Chondrocyte (in vitro differentiated cells): ENCODE measurements at regions not wholly inside any gene's neighbourhood (a gene's known extent, or its start where the extent isn't known, plus 50 kb on each side); places are given as distances from the start of the nearest gene placed in this dataset.

Experiments used
- DNase-seq: peaks from one replicate; pipeline ENCODE4 v3.0.0; 2021; ENCODE audit warnings: mixed read lengths, low spot score
- H3K27ac Mint-ChIP-seq: one replicate; pipeline ENCODE4 v1.8.0; 2021; ENCODE audit warnings: mild to moderate bottlenecking, moderate library complexity, mixed read lengths; ENCODE audit not compliant: unreplicated experiment
- H3K27me3 Mint-ChIP-seq: 2 replicates; pipeline ENCODE4 v1.8.0; 2021; ENCODE audit warnings: low read depth, mixed read lengths
- H3K36me3 Mint-ChIP-seq: 2 replicates; pipeline ENCODE4 v1.8.0; 2021; ENCODE audit warnings: low read depth, mixed read lengths
- H3K4me1 Mint-ChIP-seq: 2 replicates; pipeline ENCODE4 v1.8.0; 2021; ENCODE audit warnings: low read depth, mild to moderate bottlenecking, mixed read lengths
- H3K4me3 Mint-ChIP-seq: one replicate; pipeline ENCODE4 v1.8.0; 2021; ENCODE audit warnings: mild to moderate bottlenecking, moderate library complexity, mixed read lengths; ENCODE audit not compliant: unreplicated experiment
- H3K9me3 Mint-ChIP-seq: 2 replicates; pipeline ENCODE4 v1.8.0; 2021; ENCODE audit warnings: low read depth, mixed read lengths
- CTCF ChIP-seq: fragments of 200-600 bp; sonication (generic); IDR thresholded peaks from 2 replicates; pipeline ENCODE4 v1.5.0; 2021; ENCODE audit warnings: antibody characterized with exemption, mild to moderate bottlenecking, moderate library complexity

DNA sequence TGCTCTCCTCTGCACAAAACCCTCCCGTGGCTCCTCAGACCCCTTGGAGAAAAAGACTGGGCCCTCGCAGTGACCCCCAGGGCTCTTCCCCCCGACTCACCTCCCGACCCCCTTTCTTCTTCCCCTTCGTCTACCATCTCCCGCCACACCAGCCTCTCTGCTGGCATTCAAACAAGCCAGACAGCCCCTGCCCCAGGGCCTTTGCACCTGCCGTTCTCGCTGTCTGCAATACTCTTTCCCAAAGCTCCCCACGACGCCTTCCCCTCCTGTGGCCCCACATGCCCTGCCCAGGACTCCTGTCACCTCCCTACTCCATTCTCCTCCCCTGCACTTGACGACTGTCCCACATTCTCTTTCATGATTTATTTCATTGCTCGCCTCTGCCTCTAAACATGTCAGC is 115.7 kb downstream of the PHETA1 start:
- Mint-ChIP-seq H3K27me3 (peaks cover 38% of the 10 kb centered on the region), H3K9me3 (no peaks in the 10 kb centered on the region), H3K4me1 (no peaks in the 10 kb centered on the region), H3K4me3 (no peak overlapping the region), H3K27ac (no peak overlapping the region), H3K36me3 (no peaks in the 10 kb centered on the region)
- no peak for TF ChIP-seq CTCF
- no peak for DNase-seq

- Mint-ChIP-seq H3K4me1 (no peaks in the 10 kb centered on the region), H3K36me3 (no peaks in the 10 kb centered on the region), H3K27ac (no peak overlapping the region), H3K4me3 (no peak overlapping the region), H3K9me3 (no peaks in the 10 kb centered on the region), H3K27me3 (peaks cover 36% of the 10 kb centered on the region)
- no peak for DNase-seq
- TF ChIP-seq CTCF: no peak
These were observed 117.1 kb downstream of the PHETA1 start for GRCh38 chr12:111251787-111252186.

GRCh38 chr12:111251058-111251730 is 117.7 kb downstream of the PHETA1 start:
- H3K9me3 Mint-ChIP-seq: peaks cover 3% of the 10 kb centered on the region

DNA sequence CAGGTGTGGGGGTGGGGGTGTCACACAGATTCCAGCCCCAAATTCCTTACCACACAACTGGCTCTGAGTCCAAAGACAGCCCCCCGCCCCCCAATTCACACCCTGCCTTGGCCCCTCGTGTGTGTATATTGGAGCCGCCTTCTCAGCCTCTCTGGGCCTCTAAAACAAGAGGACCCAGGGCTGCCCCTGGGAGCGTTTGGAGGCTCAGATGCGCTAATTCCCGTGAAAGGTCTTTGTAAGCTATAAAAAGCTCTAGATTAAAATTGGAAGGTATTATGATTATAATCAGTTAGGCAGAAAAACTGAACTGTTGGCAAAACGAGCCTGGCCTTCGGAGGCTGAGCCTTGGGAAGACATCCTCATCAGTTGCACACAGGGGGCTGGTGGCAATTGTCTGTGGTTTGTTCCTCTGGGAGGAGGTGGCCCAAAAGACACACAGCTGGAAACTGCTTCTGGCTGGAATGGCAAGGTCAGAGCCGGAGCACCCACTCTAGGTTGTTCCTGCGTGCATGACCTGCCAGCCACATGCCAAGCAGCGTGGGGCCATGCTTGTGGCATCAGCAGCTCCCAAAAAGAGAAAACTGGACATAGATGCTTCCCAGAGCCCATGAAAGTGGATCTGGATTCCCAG is 118.5 kb downstream of the PHETA1 start:
- Mint-ChIP-seq H3K27ac (no peak overlapping the region), H3K4me3 (no peak overlapping the region), H3K9me3 (peaks cover 6% of the 10 kb centered on the region), H3K4me1 (no peaks in the 10 kb centered on the region), H3K36me3 (no peaks in the 10 kb centered on the region), H3K27me3 (peaks cover 28% of the 10 kb centered on the region)
- DNase-seq: no peak
- no peak for TF ChIP-seq CTCF

More at GRCh38 chr12:111251058-111251730, 117.7 kb downstream of the PHETA1 start:
- no peak overlapping the region for H3K27ac Mint-ChIP-seq
- no peak for TF ChIP-seq CTCF
- H3K4me1 Mint-ChIP-seq: no peaks in the 10 kb centered on the region
- no peak for DNase-seq
- peaks cover 33% of the 10 kb centered on the region for H3K27me3 Mint-ChIP-seq
- H3K4me3 Mint-ChIP-seq: no peak overlapping the region
- H3K36me3 Mint-ChIP-seq: no peaks in the 10 kb centered on the region

- no peaks in the 10 kb centered on the region for H3K4me1 Mint-ChIP-seq
- no peak for DNase-seq
- no peaks in the 10 kb centered on the region for H3K36me3 Mint-ChIP-seq
- H3K9me3 Mint-ChIP-seq: peaks cover 6% of the 10 kb centered on the region
- no peak overlapping the region for H3K4me3 Mint-ChIP-seq
- H3K27me3 Mint-ChIP-seq: peaks cover 25% of the 10 kb centered on the region
- no peak overlapping the region for H3K27ac Mint-ChIP-seq
- TF ChIP-seq CTCF: no peak
These were observed 119.1 kb downstream of the PHETA1 start for GRCh38 chr12:111249757-111250156.
